ENCODE measurements at regions not wholly inside any gene's neighbourhood (a gene's known extent, or its start where the extent isn't known, plus 50 kb on each side); places are given as distances from the start of the nearest gene placed in this dataset.

DNA sequence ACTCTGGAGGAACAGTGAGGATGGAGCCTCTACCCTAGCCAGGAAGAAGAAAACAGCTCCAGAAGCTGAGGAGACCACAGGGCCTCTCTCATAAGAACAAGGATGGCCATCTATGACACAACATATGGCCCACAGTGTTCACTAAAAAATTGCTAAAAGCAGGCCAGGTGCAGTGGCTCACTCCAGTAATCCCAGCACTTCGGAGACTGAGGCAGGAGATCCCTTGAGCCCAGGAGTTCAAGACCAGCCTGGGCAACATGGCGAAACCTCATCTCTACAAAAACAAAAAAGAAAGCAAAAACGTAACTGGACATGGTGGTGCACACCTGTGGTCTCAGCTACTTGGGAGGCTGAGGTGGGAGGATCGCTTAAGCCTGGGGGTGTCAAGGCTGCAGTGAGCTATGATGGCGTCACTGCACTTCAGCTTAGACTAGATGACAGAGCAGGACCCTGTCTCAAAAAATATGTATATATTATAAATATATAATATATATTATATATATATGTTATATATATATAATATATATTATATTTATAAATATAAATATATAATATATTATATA, 103.1 kb downstream of the TOMM20 start:
- DNase-seq = no peak

GRCh38 chr1:235024711-235025421, 103.8 kb downstream of the TOMM20 start:
- no peak for DNase-seq

- DNase-seq = no peak
These were observed 104.8 kb downstream of the TOMM20 start for GRCh38 chr1:235023711-235024439.

DNA sequence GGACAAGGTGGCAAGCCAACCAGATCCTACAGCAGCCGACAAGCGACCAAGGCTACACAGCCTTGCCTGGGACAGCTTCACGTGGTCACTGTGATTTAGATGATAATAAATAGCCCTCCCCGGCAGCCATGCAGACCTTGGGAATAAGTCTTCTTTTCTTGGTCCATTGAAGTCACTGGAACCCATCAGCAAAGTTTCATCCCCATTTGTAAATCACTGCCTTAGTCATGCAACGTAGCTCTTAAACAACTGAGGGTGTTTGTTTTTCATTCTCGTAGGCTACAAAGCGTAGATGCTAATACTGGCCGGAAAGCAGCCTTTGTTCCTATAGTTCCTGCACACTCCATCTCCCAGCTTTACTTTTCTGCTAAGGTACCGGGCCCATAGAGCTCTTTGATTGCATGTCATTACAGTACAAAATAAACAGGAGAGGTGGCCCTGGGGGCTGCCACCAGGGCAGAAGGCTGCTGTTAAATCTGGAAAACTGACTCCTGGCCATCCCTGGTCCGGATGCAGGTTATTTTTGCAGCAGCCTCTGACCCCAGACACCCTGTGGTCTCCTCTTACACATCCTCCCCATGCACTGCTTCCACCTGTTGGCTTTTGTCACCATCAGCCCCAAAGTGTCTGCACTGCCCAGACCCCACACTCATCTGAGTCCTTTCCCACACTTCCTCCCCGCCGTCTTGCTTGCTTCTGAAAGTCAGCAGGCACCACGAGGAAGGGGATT, 105.5 kb downstream of the TOMM20 start:
- no peak for DNase-seq

DNA sequence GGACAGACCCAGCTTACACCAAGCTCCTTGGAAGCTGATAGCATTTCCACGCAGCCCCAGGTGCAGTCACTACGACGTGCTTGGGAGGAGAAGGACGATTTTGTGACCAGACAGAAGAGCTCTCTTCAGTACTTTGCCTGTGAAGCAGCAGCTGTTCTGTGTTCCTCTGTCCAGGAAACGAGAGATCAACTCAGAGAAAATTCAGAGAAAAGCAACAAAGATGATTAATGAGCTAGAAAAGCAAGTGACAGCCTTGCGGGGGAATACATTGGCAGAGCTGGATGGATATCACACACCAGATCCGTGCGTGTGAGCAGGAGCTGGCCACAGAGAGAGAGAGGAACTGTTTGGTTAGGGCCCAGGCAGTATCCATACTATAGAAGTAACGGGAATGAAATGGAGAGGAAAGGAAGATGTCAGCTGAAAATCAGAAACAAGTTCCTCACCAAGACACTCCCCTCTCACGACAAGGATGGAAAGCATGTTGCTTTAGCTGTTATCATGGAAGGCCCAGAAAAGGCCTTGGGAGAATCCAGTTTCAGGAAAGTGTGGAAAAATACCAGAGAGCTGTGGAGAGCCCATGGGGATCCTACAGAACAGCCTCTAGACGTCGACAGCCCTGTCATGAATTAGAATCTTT, 106.2 kb downstream of the TOMM20 start:
- no peak for DNase-seq

- no peak for DNase-seq
These were observed 106.8 kb downstream of the TOMM20 start for GRCh38 chr1:235021815-235022214.

DNA sequence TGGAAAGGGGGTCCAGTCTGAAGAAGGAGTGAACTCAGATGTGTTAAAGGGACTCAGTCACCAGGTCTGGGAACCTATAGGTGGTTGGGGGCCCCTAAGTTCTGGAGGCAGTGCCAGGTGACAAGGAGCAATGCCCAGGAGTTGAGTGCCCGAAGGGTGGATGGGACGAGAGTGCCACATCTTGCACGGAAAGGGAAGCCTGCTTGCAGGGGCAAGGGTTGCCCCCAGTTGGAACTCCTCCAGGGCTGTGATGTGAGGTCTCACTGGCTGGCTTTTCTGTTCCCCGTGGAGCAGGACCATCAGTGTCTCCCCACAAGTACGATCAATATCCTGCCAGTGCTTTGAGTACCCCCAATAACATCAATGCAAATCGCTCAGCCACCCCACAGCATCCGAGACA, 107.3 kb downstream of the TOMM20 start:
- no peak for DNase-seq

GRCh38 chr1:235019961-235020360, 108.7 kb downstream of the TOMM20 start:
- no peak for DNase-seq

- no peak for DNase-seq
These were observed 109.2 kb downstream of the TOMM20 start for GRCh38 chr1:235019471-235019870.

DNA sequence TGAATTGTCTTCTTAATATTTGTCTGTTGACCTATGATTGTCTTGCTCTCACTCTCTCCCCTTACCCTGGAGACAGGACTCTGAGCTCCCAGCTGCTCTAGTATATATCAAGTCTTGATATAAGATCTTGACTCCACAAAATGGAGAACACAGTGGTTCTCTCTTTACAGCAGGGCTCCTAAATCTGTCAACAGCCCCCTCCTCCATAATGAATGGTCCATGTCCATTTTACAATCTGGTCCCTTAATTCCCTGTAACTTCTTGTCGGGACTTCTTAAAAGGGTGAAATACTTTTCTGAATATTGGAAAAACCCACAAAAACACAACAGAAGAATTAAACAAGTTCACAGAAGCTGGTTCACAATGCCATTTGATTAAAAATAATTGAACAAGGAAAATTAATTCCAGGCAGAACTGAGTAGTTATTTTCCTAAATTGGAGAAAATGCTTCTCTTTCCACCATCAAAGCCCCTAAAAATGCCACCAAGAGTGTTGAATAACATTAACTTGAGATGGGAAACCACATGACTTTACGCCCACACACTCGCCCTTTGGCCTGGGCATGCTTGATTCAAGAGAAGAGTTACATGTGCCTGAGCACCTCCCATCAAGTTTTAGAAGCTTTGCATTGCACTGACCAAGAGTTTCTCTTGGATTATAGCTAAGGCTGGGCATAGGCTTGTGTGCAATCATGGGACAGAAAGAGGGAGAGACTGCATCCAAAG, 109.8 kb downstream of the TOMM20 start:
- no peak for DNase-seq

DNA sequence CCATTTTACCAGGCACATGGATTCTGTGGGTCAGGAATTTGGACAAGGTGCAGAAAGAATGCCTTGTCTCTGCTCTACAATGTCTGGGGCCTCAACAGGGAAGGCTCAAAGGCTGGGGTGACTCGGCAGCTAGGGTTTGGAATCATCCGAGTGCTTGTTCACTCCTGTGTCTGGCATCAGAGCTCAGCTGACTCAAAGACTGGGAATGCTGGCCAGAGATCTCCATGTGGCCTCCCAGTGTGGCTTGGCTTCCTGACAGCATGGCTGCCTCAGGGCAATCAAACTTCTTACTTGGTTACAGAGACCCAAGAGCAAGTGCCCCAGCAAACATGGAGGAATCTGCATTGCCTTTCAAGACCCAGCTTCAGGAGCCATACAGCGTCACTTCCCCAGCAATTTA, 110.5 kb downstream of the TOMM20 start:
- DNase-seq = no peak

GRCh38 chr1:235017719-235018118, 110.9 kb downstream of the TOMM20 start:
- no peak for DNase-seq

- DNase-seq = no peak
These were observed 111.4 kb downstream of the TOMM20 start for GRCh38 chr1:235017191-235017590.

- no peak for DNase-seq
These were observed 113.2 kb downstream of the TOMM20 start for GRCh38 chr1:235015291-235015985.

DNA sequence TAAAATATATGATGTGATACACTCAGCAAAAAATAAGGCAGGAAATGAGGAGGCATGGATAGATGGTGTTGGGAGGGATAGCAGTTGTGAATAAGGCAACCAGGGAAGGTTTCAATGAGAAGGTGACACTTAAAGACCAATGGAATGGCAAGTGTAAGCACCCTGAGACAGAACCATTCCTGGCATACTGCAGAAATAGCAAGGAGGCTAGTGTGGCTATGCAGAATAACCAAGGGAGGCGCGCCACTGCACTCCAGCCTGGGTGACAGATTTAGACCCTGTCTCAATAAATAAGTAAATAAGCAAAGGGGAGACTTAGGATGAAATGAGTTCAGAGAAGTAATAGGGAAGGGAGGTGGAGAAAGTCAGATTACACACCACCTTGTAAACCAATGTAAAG, 113.9 kb downstream of the TOMM20 start:
- no peak for DNase-seq

GRCh38 chr1:235013512-235013911, 115.1 kb downstream of the TOMM20 start:
- no peak for DNase-seq

GRCh38 chr1:235012436-235013210, 116.0 kb downstream of the TOMM20 start:
- no peak for DNase-seq

DNA sequence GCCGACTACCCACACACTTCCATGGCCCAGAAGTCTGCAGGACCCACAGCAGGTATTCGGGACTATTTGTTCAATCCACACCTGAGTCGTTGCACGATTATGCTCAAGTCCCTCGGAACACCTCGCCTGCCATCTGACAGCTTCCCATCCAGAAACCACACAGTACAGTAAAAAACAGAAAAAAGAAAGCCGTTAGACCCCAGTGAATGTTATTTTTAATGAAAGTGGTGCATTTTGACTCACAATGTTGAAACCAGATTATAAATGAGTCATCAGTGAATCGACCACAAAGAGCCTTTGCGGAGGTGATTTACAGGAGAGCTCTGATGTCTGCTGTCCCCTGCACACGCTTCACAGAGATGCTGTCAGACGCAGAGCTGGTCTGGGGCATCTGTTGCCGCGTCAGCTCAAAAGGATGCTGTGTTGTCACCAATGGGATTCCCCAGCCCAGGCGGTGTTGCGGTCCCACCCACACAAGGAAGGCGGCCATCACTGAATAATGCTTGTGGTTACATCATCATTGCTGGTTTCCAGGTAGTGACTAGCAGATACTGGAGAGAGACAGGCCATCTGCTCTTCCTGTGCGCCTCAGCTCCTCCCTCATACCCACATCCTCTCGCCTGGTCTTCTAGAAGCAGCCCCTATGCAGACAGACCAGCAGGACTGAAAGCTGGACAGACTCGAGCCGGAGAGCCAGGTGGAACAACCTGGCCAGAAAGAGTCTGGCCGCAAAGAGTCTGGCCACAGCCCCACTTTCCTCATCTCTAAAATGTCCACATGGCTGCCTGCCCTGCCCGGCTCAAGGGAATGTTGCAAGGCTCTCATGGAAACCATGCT, 116.8 kb downstream of the TOMM20 start:
- DNase-seq = peak; percentile 92 to 96

DNA sequence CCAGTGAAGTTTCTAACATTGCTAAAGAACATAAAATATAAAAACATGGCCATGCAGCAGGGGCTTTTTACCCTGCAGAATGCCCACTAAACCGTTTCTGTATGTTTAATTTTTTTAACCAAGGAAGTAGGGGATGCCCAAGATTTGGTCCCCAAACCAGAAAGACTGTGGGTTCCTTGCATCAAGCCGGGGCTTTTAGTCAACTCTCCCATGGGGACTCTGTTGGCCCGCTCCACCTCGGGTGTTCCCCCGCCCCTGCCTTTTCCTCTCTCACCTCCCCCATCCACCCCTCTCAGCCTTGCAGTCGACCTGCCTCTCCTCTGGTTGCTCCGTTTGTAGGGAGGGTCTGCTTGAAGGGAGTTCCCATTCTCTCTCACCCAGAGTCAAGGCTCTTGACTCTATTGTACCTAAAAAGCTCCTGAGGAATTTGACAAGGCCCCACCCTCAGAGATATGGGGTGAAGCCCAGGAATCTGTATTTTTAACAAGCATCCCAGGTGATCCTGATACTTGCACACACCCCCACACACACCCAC, 117.5 kb downstream of the TOMM20 start:
- no peak for DNase-seq

Measured in AML-193 (cell line).